ENCODE measurements at regions not wholly inside any gene's neighbourhood (a gene's known extent, or its start where the extent isn't known, plus 50 kb on each side); places are given as distances from the start of the nearest gene placed in this dataset.

- Histone ChIP-seq H3K79me2 (ENCODE audit: control insufficient read depth in 1 of 2, insufficient read depth in 2 of 2, low read length in 2 of 2) (no peaks in the 10 kb centered on the region), H3K4ac (replicated peaks; ENCODE audit: insufficient read length, low read depth, low read length) (no peak overlapping the region), H2BK120ac (replicated peaks; ENCODE audit: low read depth, low read length) (no peak overlapping the region), H3K23me2 (ENCODE audit: low read depth, low read length) (no peaks in the 10 kb centered on the region), H2BK15ac (ENCODE audit: low read length) (no peak overlapping the region), H3K79me1 (ENCODE audit: low read depth, low read length) (no peaks in the 10 kb centered on the region), H4K20me1 (replicated peaks in 1 of 2; ENCODE audit: control insufficient read depth in 1 of 2, insufficient read depth in 2 of 2, low read length in 2 of 2) (no peaks in the 10 kb centered on the region), H3K27me3 (replicated peaks in 1 of 4; ENCODE audit: control insufficient read depth in 3 of 4, extremely low read depth in 1 of 4, insufficient read depth in 3 of 4, low read length in 3 of 4) (no peaks in the 10 kb centered on the region), H2BK12ac (ENCODE audit: low read depth, low read length) (no peak overlapping the region), H3K4me3 (ENCODE audit: extremely low read depth in 1 of 4, insufficient read depth in 2 of 4, low read depth in 3 of 4, low read length in 4 of 4) (no peak overlapping the region), H3K23ac (ENCODE audit: insufficient read length) (no peak overlapping the region), H2AK5ac (ENCODE audit: low read depth, low read length) (no peak overlapping the region), H2AFZ (ENCODE audit: low read length) (no peak overlapping the region), H4K91ac (replicated peaks; ENCODE audit: insufficient read length, low read length) (no peak overlapping the region), H3K4me2 (ENCODE audit: insufficient read depth in 1 of 2, low read depth in 2 of 2, low read length in 2 of 2) (no peak overlapping the region), H3K9ac (replicated peaks in 1 of 4; ENCODE audit: extremely low read depth in 1 of 4, low read depth in 3 of 4, low read length in 3 of 4) (no peak overlapping the region), H3K18ac (ENCODE audit: extremely low read depth, low read length) (no peak overlapping the region), H4K8ac (ENCODE audit: extremely low read depth, insufficient read depth, low read length) (no peak overlapping the region), H2BK5ac (ENCODE audit: low read depth, low read length) (no peak overlapping the region), H3K14ac (ENCODE audit: insufficient read length) (no peak overlapping the region), H4K5ac (ENCODE audit: insufficient read length, low read depth, low read length) (no peak overlapping the region), H3K36me3 (ENCODE audit: control insufficient read depth in 2 of 4, insufficient read depth in 4 of 4, low read length in 3 of 4) (no peaks in the 10 kb centered on the region), H3K9me3 (ENCODE audit: insufficient read depth in 2 of 2, low read depth in 1 of 2, low read length in 1 of 2) (peaks cover 0 to 4% of the 10 kb centered on the region in 2 experiments; a peak in 1 of 4 replicates), H3K56ac (replicated peaks; ENCODE audit: insufficient read length, low read depth, low read length) (no peak overlapping the region), H3K27ac (ENCODE audit: low read depth, low read length) (no peak overlapping the region), H3K4me1 (replicated peaks in 1 of 4; ENCODE audit: control insufficient read depth in 3 of 4, insufficient read depth in 4 of 4, low read length in 3 of 4) (no peaks in the 10 kb centered on the region; a peak in 1 of 7 replicates), H2BK20ac (ENCODE audit: low read length) (no peak overlapping the region)
- FAIRE-seq, result no peak
- DNase-seq (ENCODE audit: low read depth in 1 of 2, low spot score in 2 of 2), result no peak
- CTCF ChIA-PET (ENCODE audit: partially characterized antibody), result interaction anchor here (1.3 kb wide), 1 partner anchor 14 kb away, joined by 3 read pairs; no protein-coding TSS in a partner anchor
- TF ChIP-seq SP2 (IDR thresholded peaks at IDR 0.05; ENCODE audit: low read length), result no peak
- no peak for TF ChIP-seq TAF1 (IDR thresholded peaks at IDR 0.05; ENCODE audit: low read depth, low read length)
- no peak for TF ChIP-seq MAFK (IDR thresholded peaks at IDR 0.05; ENCODE audit: low read depth, low read length)
- POLR2A ChIA-PET (ENCODE audit: partially characterized antibody), result no interaction called here
These were observed 312.8 kb upstream of the SORCS1 start for GRCh38 chr10:107477266-107477665.
